ENCODE measurements at regions not wholly inside any gene's neighbourhood (a gene's known extent, or its start where the extent isn't known, plus 50 kb on each side); places are given as distances from the start of the nearest gene placed in this dataset.

- no peak overlapping the region for H3K27ac ChIP-seq (ENCODE audit: low read depth in 1 of 2, low read length in 1 of 2)
- no peak overlapping the region for H3K9ac ChIP-seq (ENCODE audit: insufficient read depth in 1 of 2, low read length in 2 of 2)
- H3K4me3 ChIP-seq: no peak overlapping the region
- H3K9me3 ChIP-seq (ENCODE audit: control insufficient read depth in 4 of 4, insufficient read depth in 3 of 4, low read length in 3 of 4): peaks cover 0 to 2% (median 0%) of the 10 kb centered on the region in 4 donors
- H3K27me3 ChIP-seq (ENCODE audit: control insufficient read depth in 3 of 3, insufficient read depth in 3 of 3, low read length in 2 of 3): no peaks in the 10 kb centered on the region
- WGBS, 2 donors: 89 to 94% methylated on average over 3 of the region's 3 CpGs
- no peak for TF ChIP-seq CTCF (IDR thresholded peaks at IDR 0.05; ENCODE audit: control extremely low read depth, extremely low read depth)
- DNase-seq (no peak), ATAC-seq (ENCODE audit: insufficient read depth, low FRiP score) (no peak)
- H3K4me1 ChIP-seq (ENCODE audit: control insufficient read depth in 5 of 5, insufficient read depth in 5 of 5, low read length in 5 of 5): no peaks in the 10 kb centered on the region
- no peaks in the 10 kb centered on the region for H3K36me3 ChIP-seq (ENCODE audit: control insufficient read depth in 4 of 4, insufficient read depth in 4 of 4, low read length in 4 of 4)
These were observed 733.0 kb upstream of the FZD8 start for GRCh38 chr10:36375107-36375506.

- DNase-seq: no peak
- TF ChIP-seq CTCF (IDR thresholded peaks at IDR 0.05; ENCODE audit: control extremely low read depth, extremely low read depth): no peak
These were observed 731.5 kb upstream of the FZD8 start for GRCh38 chr10:36373424-36374096.

GRCh38 chr10:36367362-36367761 is 725.3 kb upstream of the FZD8 start:
- no peak overlapping the region for H3K27ac ChIP-seq (ENCODE audit: low read depth in 1 of 2, low read length in 1 of 2)
- no peaks in the 10 kb centered on the region for H3K36me3 ChIP-seq (ENCODE audit: control insufficient read depth in 4 of 4, insufficient read depth in 4 of 4, low read length in 4 of 4)
- WGBS, 2 donors: 50 to 72% methylated on average over 3 of the region's 3 CpGs
- H3K4me3 ChIP-seq: no peak overlapping the region
- no peak for DNase-seq
- no peaks in the 10 kb centered on the region for H3K4me1 ChIP-seq (ENCODE audit: control insufficient read depth in 5 of 5, insufficient read depth in 5 of 5, low read length in 5 of 5)
- H3K9ac ChIP-seq (ENCODE audit: insufficient read depth in 1 of 2, low read length in 2 of 2): no peak overlapping the region
- TF ChIP-seq CTCF (IDR thresholded peaks at IDR 0.05; ENCODE audit: control extremely low read depth, extremely low read depth): no peak
- no peaks in the 10 kb centered on the region for H3K27me3 ChIP-seq (ENCODE audit: control insufficient read depth in 3 of 3, insufficient read depth in 3 of 3, low read length in 2 of 3)
- peaks cover 0 to 3% (median 0%) of the 10 kb centered on the region in 4 donors for H3K9me3 ChIP-seq (ENCODE audit: control insufficient read depth in 4 of 4, insufficient read depth in 3 of 4, low read length in 3 of 4)
- no peak for ATAC-seq (ENCODE audit: insufficient read depth, low FRiP score)

More at GRCh38 chr10:36373424-36374096, 731.5 kb upstream of the FZD8 start:
- no peaks in the 10 kb centered on the region for H3K4me1 ChIP-seq (ENCODE audit: control insufficient read depth in 5 of 5, insufficient read depth in 5 of 5, low read length in 5 of 5)
- H3K36me3 ChIP-seq (ENCODE audit: control insufficient read depth in 4 of 4, insufficient read depth in 4 of 4, low read length in 4 of 4): no peaks in the 10 kb centered on the region
- H3K4me3 ChIP-seq: no peak overlapping the region
- H3K9me3 ChIP-seq (ENCODE audit: control insufficient read depth in 4 of 4, insufficient read depth in 3 of 4, low read length in 3 of 4): peaks cover 0 to 2% (median 0%) of the 10 kb centered on the region in 4 donors
- H3K9ac ChIP-seq (ENCODE audit: insufficient read depth in 1 of 2, low read length in 2 of 2): no peak overlapping the region
- H3K27ac ChIP-seq (ENCODE audit: low read depth in 1 of 2, low read length in 1 of 2): no peak overlapping the region
- H3K27me3 ChIP-seq (ENCODE audit: control insufficient read depth in 3 of 3, insufficient read depth in 3 of 3, low read length in 2 of 3): no peaks in the 10 kb centered on the region
- 76 to 78% methylated on average over 8 of the region's 8 CpGs for WGBS, 2 donors
- no peak for ATAC-seq (ENCODE audit: insufficient read depth, low FRiP score)

- no peak overlapping the region for H3K9ac ChIP-seq (ENCODE audit: insufficient read depth in 1 of 2, low read length in 2 of 2)
- no peak overlapping the region for H3K4me3 ChIP-seq
- H3K9me3 ChIP-seq (ENCODE audit: control insufficient read depth in 4 of 4, insufficient read depth in 3 of 4, low read length in 3 of 4): peaks cover 0 to 3% (median 0%) of the 10 kb centered on the region in 4 donors
- ATAC-seq (ENCODE audit: insufficient read depth, low FRiP score) (no peak), DNase-seq (no peak)
- no peaks in the 10 kb centered on the region for H3K27me3 ChIP-seq (ENCODE audit: control insufficient read depth in 3 of 3, insufficient read depth in 3 of 3, low read length in 2 of 3)
- no peak for TF ChIP-seq CTCF (IDR thresholded peaks at IDR 0.05; ENCODE audit: control extremely low read depth, extremely low read depth)
- no peaks in the 10 kb centered on the region for H3K4me1 ChIP-seq (ENCODE audit: control insufficient read depth in 5 of 5, insufficient read depth in 5 of 5, low read length in 5 of 5)
- H3K36me3 ChIP-seq (ENCODE audit: control insufficient read depth in 4 of 4, insufficient read depth in 4 of 4, low read length in 4 of 4): no peaks in the 10 kb centered on the region
- no peak overlapping the region for H3K27ac ChIP-seq (ENCODE audit: low read depth in 1 of 2, low read length in 1 of 2)
These were observed 724.7 kb upstream of the FZD8 start for GRCh38 chr10:36366843-36367242.
